GM23248 (cell line): ENCODE measurements at regions not wholly inside any gene's neighbourhood (a gene's known extent, or its start where the extent isn't known, plus 50 kb on each side); places are given as distances from the start of the nearest gene placed in this dataset.
A peak's percentile ranks its signal among the peaks of the same experiment; 100 is the strongest.

Experiments used
- DNase-seq: peaks from one replicate; pipeline ENCODE4 v3.0.0-alpha.2; 2015
- H2AFZ ChIP-seq: fragments of 200-600 bp; sonication (generic); 2 replicates; pipeline ENCODE4 v1.6.1; 2016; ENCODE audit warnings: antibody characterized with exemption
- H3F3A ChIP-seq: fragments of 200-600 bp; sonication (generic); 2 replicates; pipeline ENCODE4 v1.6.1; 2016; ENCODE audit warnings: mild to moderate bottlenecking, antibody characterized with exemption, mixed run types; ENCODE audit not compliant: insufficient read depth
- H3K27ac ChIP-seq: fragments of 200-600 bp; sonication (generic); 2 replicates; pipeline ENCODE4 v1.5.1; 2016; ENCODE audit warnings: mild to moderate bottlenecking
- H3K27me3 ChIP-seq: fragments of 200-600 bp; sonication (generic); replicated peaks from 2 replicates; pipeline ENCODE4 v1.6.1; 2016; ENCODE audit warnings: mild to moderate bottlenecking; ENCODE audit not compliant: insufficient read depth
- H3K36me3 ChIP-seq: fragments of 200-600 bp; sonication (generic); 2 replicates; pipeline ENCODE4 v1.6.1; 2016; ENCODE audit warnings: low read depth, mild to moderate bottlenecking
- H3K4me1 ChIP-seq: fragments of 200-600 bp; sonication (generic); 2 replicates; pipeline ENCODE4 v1.6.1; 2016; ENCODE audit warnings: mild to moderate bottlenecking; ENCODE audit not compliant: insufficient read depth
- H3K4me2 ChIP-seq: fragments of 200-600 bp; sonication (generic); one replicate; pipeline ENCODE4 v1.6.1; 2016; ENCODE audit warnings: mild to moderate bottlenecking; ENCODE audit not compliant: unreplicated experiment
- H3K4me3 ChIP-seq: fragments of 200-600 bp; sonication (generic); 2 replicates; pipeline ENCODE4 v1.5.1; 2016; ENCODE audit warnings: mild to moderate bottlenecking
- H3K79me2 ChIP-seq: fragments of 200-600 bp; sonication (generic); 2 replicates; pipeline ENCODE4 v1.6.1; 2016; ENCODE audit warnings: mild to moderate bottlenecking; ENCODE audit not compliant: insufficient read depth
- H3K9ac ChIP-seq: fragments of 200-600 bp; sonication (generic); 2 replicates; pipeline ENCODE4 v1.6.1; 2016; ENCODE audit warnings: mild to moderate bottlenecking
- H3K9me2 ChIP-seq: fragments of 200-600 bp; sonication (generic); 2 replicates; pipeline ENCODE4 v1.6.1; 2016; ENCODE audit warnings: mixed run types, mild to moderate bottlenecking, moderate library complexity; ENCODE audit not compliant: insufficient read depth
- H3K9me3 ChIP-seq: fragments of 200-600 bp; sonication (generic); one replicate; pipeline ENCODE4 v1.6.1; 2017; ENCODE audit warnings: low read depth
- H4K20me1 ChIP-seq: fragments of 200-600 bp; sonication (generic); 2 replicates; pipeline ENCODE4 v1.6.0; 2016; ENCODE audit not compliant: insufficient read depth
- EZH2 ChIP-seq: fragments of 200-600 bp; sonication (generic); IDR thresholded peaks from 2 replicates; pipeline ENCODE4 v1.6.1; 2018; ENCODE audit warnings: antibody characterized with exemption, mild to moderate bottlenecking; ENCODE audit not compliant: insufficient read depth, poor library complexity, severe bottlenecking
- EZH2phosphoT487 ChIP-seq: fragments of 200-600 bp; sonication (generic); IDR thresholded peaks from 2 replicates; pipeline ENCODE4 v1.6.1; 2018; ENCODE audit warnings: antibody characterized with exemption, moderate library complexity, mild to moderate bottlenecking, low read depth; ENCODE audit not compliant: insufficient read depth
- WGBS, 2 experiments: methylation state at CpG; one replicate each; pipeline ENCODE4 v1.1.6; 2015 to 2017; ENCODE audit warnings: low lambda C conversion rate in 2 of 2, low coverage in 1 of 2; ENCODE audit errors: missing lambda C conversion rate in 2 of 2; 5-methylcytosine and 5-hydroxymethylcytosine counted together
- in situ Hi-C: fragments of 300-500 bp; cut with MboI; formaldehyde crosslinking; loops from 2 replicates; pipeline ENCODE4 v1.15.0; 2020

DNA sequence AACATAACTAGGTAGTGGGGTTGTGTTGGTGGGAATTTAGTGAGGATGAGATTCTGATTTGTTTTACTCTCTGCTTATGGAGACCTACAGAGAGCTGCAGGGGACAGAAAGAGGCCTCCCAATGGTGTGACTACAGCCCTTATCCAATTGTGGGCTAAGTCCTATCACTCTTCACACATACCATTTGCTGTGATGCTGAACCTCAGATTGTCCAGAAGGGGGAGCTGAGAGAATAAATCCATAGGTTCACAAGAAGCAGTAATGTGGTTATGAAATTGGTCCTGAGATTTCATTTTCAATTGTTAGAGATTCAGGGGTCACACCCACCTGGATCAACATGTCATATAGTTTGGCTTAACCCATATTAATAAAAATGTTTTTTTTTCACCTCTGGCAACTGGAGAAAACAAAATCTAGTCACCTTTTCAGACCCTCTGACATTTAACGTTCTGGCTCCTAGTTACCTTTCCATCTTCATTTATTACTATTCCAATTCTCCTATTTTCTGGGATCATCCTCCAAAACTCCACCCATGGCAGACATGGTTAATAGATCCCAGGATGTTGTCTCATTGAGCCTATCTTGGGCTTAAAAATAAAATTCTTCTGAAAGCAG, 53.3 kb upstream of the PTPN5 start:
- Histone ChIP-seq H3K36me3 (no peaks in the 10 kb centered on the region), H3K9me2 (no peaks in the 10 kb centered on the region), H3K4me1 (no peaks in the 10 kb centered on the region), H3K4me3 (no peak overlapping the region), H2AFZ (no peak overlapping the region), H4K20me1 (no peaks in the 10 kb centered on the region), H3K9me3 (no peaks in the 10 kb centered on the region), H3K27me3 (peaks cover 4% of the 10 kb centered on the region), H3K27ac (no peak overlapping the region), H3K79me2 (no peaks in the 10 kb centered on the region), H3K9ac (no peak overlapping the region), H3F3A (no peaks in the 10 kb centered on the region), H3K4me2 (no peak overlapping the region)
- in situ Hi-C loops: no loop called here
- 33 to 38% methylated on average over 1 of the region's 1 CpG for WGBS, 2 experiments
- peak; percentile 68 for DNase-seq
- TF ChIP-seq EZH2phosphoT487 (no peak), EZH2 (no peak)
